ENCODE measurements at regions not wholly inside any gene's neighbourhood (a gene's known extent, or its start where the extent isn't known, plus 50 kb on each side); places are given as distances from the start of the nearest gene placed in this dataset.

DNA sequence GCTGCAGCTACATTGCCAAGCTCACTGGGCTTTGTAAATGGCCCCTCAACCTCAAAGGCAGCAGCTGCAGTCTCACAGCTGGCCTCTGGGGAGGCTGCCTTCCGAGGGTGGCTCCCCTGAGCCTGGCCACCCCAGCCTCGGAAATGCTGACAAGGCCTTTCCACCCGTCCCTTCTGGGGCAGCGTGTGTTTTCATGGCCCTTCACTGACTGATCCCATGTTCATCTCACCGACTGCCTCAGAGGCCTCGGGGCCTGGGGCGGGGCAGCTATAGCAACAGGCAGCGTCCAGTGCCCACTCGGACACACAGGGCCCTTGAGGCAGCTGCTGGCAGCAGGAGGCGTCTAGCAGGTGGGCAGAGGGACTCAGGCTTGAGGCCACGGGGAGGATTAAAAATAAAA lies 149.7 kb downstream of the GLI2 start:
- TF ChIP-seq POLR2AphosphoS5 (IDR thresholded peaks at IDR 0.05; ENCODE audit: low read depth, low read length) (no peak), TAF1 (IDR thresholded peaks at IDR 0.05; ENCODE audit: borderline replicate concordance, insufficient read depth, low read length) (no peak)
- TF ChIP-seq, protein P1, sequence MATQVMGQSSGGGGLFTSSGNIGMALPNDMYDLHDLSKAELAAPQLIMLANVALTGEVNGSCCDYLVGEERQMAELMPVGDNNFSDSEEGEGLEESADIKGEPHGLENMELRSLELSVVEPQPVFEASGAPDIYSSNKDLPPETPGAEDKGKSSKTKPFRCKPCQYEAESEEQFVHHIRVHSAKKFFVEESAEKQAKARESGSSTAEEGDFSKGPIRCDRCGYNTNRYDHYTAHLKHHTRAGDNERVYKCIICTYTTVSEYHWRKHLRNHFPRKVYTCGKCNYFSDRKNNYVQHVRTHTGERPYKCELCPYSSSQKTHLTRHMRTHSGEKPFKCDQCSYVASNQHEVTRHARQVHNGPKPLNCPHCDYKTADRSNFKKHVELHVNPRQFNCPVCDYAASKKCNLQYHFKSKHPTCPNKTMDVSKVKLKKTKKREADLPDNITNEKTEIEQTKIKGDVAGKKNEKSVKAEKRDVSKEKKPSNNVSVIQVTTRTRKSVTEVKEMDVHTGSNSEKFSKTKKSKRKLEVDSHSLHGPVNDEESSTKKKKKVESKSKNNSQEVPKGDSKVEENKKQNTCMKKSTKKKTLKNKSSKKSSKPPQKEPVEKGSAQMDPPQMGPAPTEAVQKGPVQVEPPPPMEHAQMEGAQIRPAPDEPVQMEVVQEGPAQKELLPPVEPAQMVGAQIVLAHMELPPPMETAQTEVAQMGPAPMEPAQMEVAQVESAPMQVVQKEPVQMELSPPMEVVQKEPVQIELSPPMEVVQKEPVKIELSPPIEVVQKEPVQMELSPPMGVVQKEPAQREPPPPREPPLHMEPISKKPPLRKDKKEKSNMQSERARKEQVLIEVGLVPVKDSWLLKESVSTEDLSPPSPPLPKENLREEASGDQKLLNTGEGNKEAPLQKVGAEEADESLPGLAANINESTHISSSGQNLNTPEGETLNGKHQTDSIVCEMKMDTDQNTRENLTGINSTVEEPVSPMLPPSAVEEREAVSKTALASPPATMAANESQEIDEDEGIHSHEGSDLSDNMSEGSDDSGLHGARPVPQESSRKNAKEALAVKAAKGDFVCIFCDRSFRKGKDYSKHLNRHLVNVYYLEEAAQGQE (IDR thresholded peaks at IDR 0.05; ENCODE audit: insufficient read depth in 1 of 2, low read depth in 2 of 2, low read length in 2 of 2), result no peak
